CD14-positive monocyte (primary cell): ENCODE measurements at regions not wholly inside any gene's neighbourhood (a gene's known extent, or its start where the extent isn't known, plus 50 kb on each side); places are given as distances from the start of the nearest gene placed in this dataset.

Source experiments
- DNase-seq, 3 donors: peaks; one replicate each; pipeline ENCODE4 v3.0.0-alpha.2; 2011 to 2022
- H2AFZ ChIP-seq: 2 replicates; pipeline ENCODE4 v1.6.0; 2012; ENCODE audit warnings: mild to moderate bottlenecking, low read depth, low read length, inconsistent platforms; ENCODE audit not compliant: insufficient read depth, poor library complexity, severe bottlenecking
- H3K27ac ChIP-seq, 2 donors: 1 replicate in 1 of 2; 2 replicates in 1 of 2; pipeline ENCODE4 v1.5.1; 2012 to 2013; ENCODE audit warnings: low read length in 2 of 2, control low read depth in 1 of 2, inconsistent platforms in 1 of 2, low read depth in 1 of 2, mild to moderate bottlenecking in 1 of 2
- H3K27me3 ChIP-seq, 2 donors: one replicate each; pipeline versions ENCODE4 v1.6.0 to v1.6.1; 2011 to 2013; ENCODE audit warnings: low read length in 2 of 2; ENCODE audit not compliant: control insufficient read depth in 2 of 2, insufficient read depth in 2 of 2
- H3K36me3 ChIP-seq, 2 donors: replicated peaks in 1 of 2; 1 replicate in 1 of 2; 2 replicates in 1 of 2; pipeline versions ENCODE4 v1.5.1 to v1.6.1; 2012 to 2013; ENCODE audit warnings: low read length in 2 of 2, control low read depth in 1 of 2, inconsistent platforms in 1 of 2, mild to moderate bottlenecking in 1 of 2; ENCODE audit not compliant: insufficient read depth in 2 of 2, control insufficient read depth in 1 of 2
- H3K4me1 ChIP-seq, 2 donors: 1 replicate in 1 of 2; 2 replicates in 1 of 2; pipeline versions ENCODE4 v1.5.1 to v1.6.1; 2012 to 2013; ENCODE audit warnings: low read length in 2 of 2, control low read depth in 1 of 2, inconsistent platforms in 1 of 2, mild to moderate bottlenecking in 1 of 2, moderate library complexity in 1 of 2; ENCODE audit not compliant: insufficient read depth in 2 of 2, control insufficient read depth in 1 of 2
- H3K4me2 ChIP-seq: replicated peaks from 2 replicates; pipeline ENCODE3; 2012; ENCODE audit warnings: low read length, moderate library complexity, mild to moderate bottlenecking; ENCODE audit not compliant: poor library complexity, severe bottlenecking; ENCODE audit errors: extremely low read depth
- H3K4me3 ChIP-seq, 3 experiments: fragments of 200-600 bp in 1 of 3; sonication (generic) in 1 of 3; replicated peaks in 1 of 3; 1 replicate in 2 of 3; 2 replicates in 1 of 3; pipeline ENCODE4 v1.5.1; 2011 to 2013; ENCODE audit warnings: low read length in 3 of 3, mild to moderate bottlenecking in 3 of 3, control low read depth in 2 of 3, low read depth in 2 of 3, inconsistent platforms in 1 of 3, moderate library complexity in 1 of 3
- H3K79me2 ChIP-seq: 2 replicates; pipeline ENCODE4 v1.6.0; 2012; ENCODE audit warnings: mild to moderate bottlenecking, control low read depth, inconsistent platforms, low read length, moderate library complexity; ENCODE audit not compliant: insufficient read depth
- H3K9ac ChIP-seq: 2 replicates; pipeline ENCODE4 v1.6.0; 2017; ENCODE audit warnings: low read length, mild to moderate bottlenecking; ENCODE audit not compliant: insufficient read depth, poor library complexity, severe bottlenecking
- H3K9me3 ChIP-seq, 2 donors: replicated peaks in 1 of 2; 1 replicate in 1 of 2; 2 replicates in 1 of 2; pipeline versions ENCODE4 v1.5.1 to v1.6.1; 2012 to 2013; ENCODE audit warnings: low read length in 2 of 2, control low read depth in 1 of 2; ENCODE audit not compliant: control insufficient read depth in 1 of 2, insufficient read depth in 1 of 2
- H4K20me1 ChIP-seq: 2 replicates; pipeline ENCODE4 v1.6.0; 2012; ENCODE audit warnings: mild to moderate bottlenecking, low read length, control low read depth, moderate library complexity; ENCODE audit not compliant: insufficient read depth
- H3K27ac Mint-ChIP-seq, 7 donors: one replicate each; pipeline ENCODE4 v1.8.0; 2020; ENCODE audit warnings: mild to moderate bottlenecking in 7 of 7, mixed read lengths in 7 of 7, moderate library complexity in 6 of 7, inconsistent platforms in 2 of 7
- H3K27me3 Mint-ChIP-seq, 3 donors: one replicate each; pipeline ENCODE4 v1.8.0; 2021 to 2022; ENCODE audit warnings: low read depth in 3 of 3, mild to moderate bottlenecking in 3 of 3, mixed read lengths in 3 of 3, moderate library complexity in 3 of 3, inconsistent platforms in 1 of 3
- H3K36me3 Mint-ChIP-seq, 2 donors: one replicate each; pipeline ENCODE4 v1.8.0; 2020; ENCODE audit warnings: mixed read lengths in 2 of 2, inconsistent platforms in 1 of 2, mild to moderate bottlenecking in 1 of 2
- H3K4me1 Mint-ChIP-seq: one replicate; pipeline ENCODE4 v1.8.0; 2020; ENCODE audit warnings: mild to moderate bottlenecking, mixed read lengths
- H3K4me3 Mint-ChIP-seq, 2 donors: one replicate each; pipeline ENCODE4 v1.8.0; 2020; ENCODE audit warnings: mild to moderate bottlenecking in 2 of 2, mixed read lengths in 2 of 2, moderate library complexity in 1 of 2
- H3K9me3 Mint-ChIP-seq, 7 donors: one replicate each; pipeline ENCODE4 v1.8.0; 2020 to 2022; ENCODE audit warnings: mixed read lengths in 7 of 7, mild to moderate bottlenecking in 6 of 7, moderate library complexity in 6 of 7, inconsistent platforms in 2 of 7
- WGBS: methylation state at CpG from one replicate; pipeline ENCODE4 v1.1.5; 2013; ENCODE audit warnings: missing lambda C conversion rate; ENCODE audit not compliant: insufficient coverage; 5-methylcytosine and 5-hydroxymethylcytosine counted together
- intact Hi-C, 2 donors: fragments of 100-400 bp; cut with micrococcal nuclease; formaldehyde crosslinking; loops; one replicate each; pipeline versions ENCODE4 v1.15.0 to v1.15.1; 2023
- TF ChIP-seq, protein P1 (sequence below): fragments of 200-600 bp; IDR thresholded peaks from one replicate; pipeline ENCODE4 v1.8.0; 2022; ENCODE audit warnings: antibody characterized with exemption, mild to moderate bottlenecking

DNA sequence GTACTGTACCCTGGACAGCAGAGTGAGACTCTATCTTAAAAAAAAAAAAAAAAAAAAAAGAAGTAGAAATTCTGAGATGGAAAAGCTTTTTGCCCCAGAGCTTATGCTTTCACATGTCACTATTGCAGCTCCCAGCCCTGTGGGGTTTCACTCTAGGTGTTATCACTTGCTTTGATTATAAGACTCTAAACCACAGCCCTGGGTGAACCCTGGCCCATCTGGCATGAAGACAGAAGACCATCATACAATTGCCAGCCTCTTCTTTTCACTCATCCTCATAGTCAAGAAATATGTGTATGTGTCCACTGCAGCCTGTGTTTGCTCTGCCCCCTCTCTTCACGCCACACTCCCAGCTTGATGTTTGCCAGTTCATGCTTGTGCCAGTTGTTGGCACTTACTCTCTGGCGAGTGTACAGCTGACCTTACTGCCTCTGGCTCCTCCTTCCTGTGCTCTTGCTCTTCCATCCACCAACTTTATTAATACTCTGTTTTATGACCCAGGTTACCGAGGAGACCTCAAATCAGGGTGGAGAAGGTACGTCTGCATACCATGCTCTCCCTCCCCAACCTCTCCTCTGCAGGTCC, 136.7 kb upstream of the NCK2 start:
- intact Hi-C loops = no loop called here
- Mint-ChIP-seq H3K27me3 (no peaks in the 10 kb centered on the region), H3K9me3 (peaks cover 0 to 2% (median 0%) of the 10 kb centered on the region in 7 donors)

DNA sequence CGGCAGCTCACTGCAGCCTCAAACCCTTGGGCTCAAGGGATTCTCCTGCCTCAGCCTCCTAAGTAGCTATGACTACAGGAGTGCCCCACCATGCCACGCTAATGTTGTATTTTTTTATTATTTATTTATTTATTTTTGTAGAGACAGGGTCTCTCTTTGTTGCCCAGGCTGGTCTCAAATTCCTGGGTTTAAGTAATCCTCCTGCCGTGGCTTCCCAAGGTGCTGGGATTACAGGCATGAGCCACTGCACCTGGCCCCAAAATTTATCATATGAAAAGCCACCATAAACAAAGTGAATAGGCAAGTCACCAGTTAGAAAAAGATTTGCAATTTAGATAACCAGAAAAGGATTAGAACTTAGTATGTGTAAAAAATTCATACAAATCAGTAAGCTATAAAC, 138.6 kb upstream of the NCK2 start:
- Histone ChIP-seq H3K4me1 (no peaks in the 10 kb centered on the region), H3K79me2 (no peaks in the 10 kb centered on the region), H3K9me3 (no peaks in the 10 kb centered on the region), H3K9ac (no peak overlapping the region), H3K27ac (no peak overlapping the region), H3K36me3 (no peaks in the 10 kb centered on the region), H2AFZ (no peak overlapping the region), H3K27me3 (no peaks in the 10 kb centered on the region), H3K4me2 (no peak overlapping the region), H4K20me1 (no peaks in the 10 kb centered on the region), H3K4me3 (no peak overlapping the region)
- H3K27ac Mint-ChIP-seq = no peak overlapping the region
- H3K36me3 Mint-ChIP-seq = no peaks in the 10 kb centered on the region
- DNase-seq = no peak
- intact Hi-C loops = no loop called here
- H3K4me3 Mint-ChIP-seq = no peak overlapping the region
- TF ChIP-seq, protein P1, sequence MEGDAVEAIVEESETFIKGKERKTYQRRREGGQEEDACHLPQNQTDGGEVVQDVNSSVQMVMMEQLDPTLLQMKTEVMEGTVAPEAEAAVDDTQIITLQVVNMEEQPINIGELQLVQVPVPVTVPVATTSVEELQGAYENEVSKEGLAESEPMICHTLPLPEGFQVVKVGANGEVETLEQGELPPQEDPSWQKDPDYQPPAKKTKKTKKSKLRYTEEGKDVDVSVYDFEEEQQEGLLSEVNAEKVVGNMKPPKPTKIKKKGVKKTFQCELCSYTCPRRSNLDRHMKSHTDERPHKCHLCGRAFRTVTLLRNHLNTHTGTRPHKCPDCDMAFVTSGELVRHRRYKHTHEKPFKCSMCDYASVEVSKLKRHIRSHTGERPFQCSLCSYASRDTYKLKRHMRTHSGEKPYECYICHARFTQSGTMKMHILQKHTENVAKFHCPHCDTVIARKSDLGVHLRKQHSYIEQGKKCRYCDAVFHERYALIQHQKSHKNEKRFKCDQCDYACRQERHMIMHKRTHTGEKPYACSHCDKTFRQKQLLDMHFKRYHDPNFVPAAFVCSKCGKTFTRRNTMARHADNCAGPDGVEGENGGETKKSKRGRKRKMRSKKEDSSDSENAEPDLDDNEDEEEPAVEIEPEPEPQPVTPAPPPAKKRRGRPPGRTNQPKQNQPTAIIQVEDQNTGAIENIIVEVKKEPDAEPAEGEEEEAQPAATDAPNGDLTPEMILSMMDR = no peak
- H3K27me3 Mint-ChIP-seq = peaks cover 0 to 1% (median 0%) of the 10 kb centered on the region in 3 donors
- 100% methylated on average over 1 of the region's 3 CpGs for WGBS
- H3K4me1 Mint-ChIP-seq = no peaks in the 10 kb centered on the region
- peaks cover 0 to 5% (median 0%) of the 10 kb centered on the region in 7 donors for H3K9me3 Mint-ChIP-seq

More for the DNA sequence above, 136.7 kb upstream of the NCK2 start:
- no peak overlapping the region for H3K4me3 Mint-ChIP-seq
- WGBS = 92% methylated on average over 4 of the region's 4 CpGs
- no peak overlapping the region for H3K27ac ChIP-seq
- no peak overlapping the region for H3K9ac ChIP-seq
- H3K36me3 Mint-ChIP-seq = no peaks in the 10 kb centered on the region
- H3K4me1 Mint-ChIP-seq = no peaks in the 10 kb centered on the region
- no peaks in the 10 kb centered on the region for H3K27me3 ChIP-seq
- H2AFZ ChIP-seq = no peak overlapping the region
- no peaks in the 10 kb centered on the region for H3K79me2 ChIP-seq
- H3K9me3 ChIP-seq = no peaks in the 10 kb centered on the region
- no peaks in the 10 kb centered on the region for H3K4me1 ChIP-seq
- no peaks in the 10 kb centered on the region for H4K20me1 ChIP-seq
- TF ChIP-seq, protein P1 = no peak
- no peak overlapping the region for H3K27ac Mint-ChIP-seq
- H3K4me3 ChIP-seq = no peak overlapping the region
- no peak for DNase-seq
- no peaks in the 10 kb centered on the region for H3K36me3 ChIP-seq
- H3K4me2 ChIP-seq = no peak overlapping the region
